Fibroblast of the aortic adventitia (primary cell): ENCODE measurements at regions not wholly inside any gene's neighbourhood (a gene's known extent, or its start where the extent isn't known, plus 50 kb on each side); places are given as distances from the start of the nearest gene placed in this dataset.
A peak's percentile ranks its signal among the peaks of the same experiment; 100 is the strongest.

ENCODE experiments used
- DNase-seq: peaks from one replicate; pipeline ENCODE4 v3.0.0-alpha.2; 2010; ENCODE audit warnings: low read depth
- H3K4me3 ChIP-seq: 2 replicates; pipeline ENCODE4 v1.5.1; 2011; ENCODE audit warnings: low read depth, mild to moderate bottlenecking, control low read depth, low read length, moderate library complexity
- TF ChIP-seq, protein P1 (sequence below): IDR thresholded peaks from 2 replicates; pipeline ENCODE4 v1.5.1; 2011; ENCODE audit warnings: mild to moderate bottlenecking, low read length, control low read depth, inconsistent platforms; ENCODE audit not compliant: insufficient read depth

DNA sequence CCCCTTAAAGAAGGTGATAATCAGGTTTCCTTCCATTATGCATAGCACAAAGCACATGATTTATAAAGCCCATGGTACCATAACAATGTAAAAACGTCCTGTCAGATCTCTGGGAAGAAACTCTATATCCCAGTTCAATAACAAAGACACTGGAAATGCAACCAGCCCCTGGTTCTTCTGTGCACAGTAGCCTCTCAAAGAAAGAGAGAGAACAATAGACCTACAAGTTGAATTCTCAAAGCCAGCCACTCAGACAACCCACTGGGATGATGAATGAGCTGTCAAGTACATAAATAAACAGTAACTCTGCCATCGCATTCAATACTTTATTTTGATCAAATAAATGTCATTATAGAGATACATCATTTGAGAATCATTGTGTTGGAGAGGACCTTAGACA lies 400.1 kb upstream of the CPEB2 start:
- TF ChIP-seq, protein P1, sequence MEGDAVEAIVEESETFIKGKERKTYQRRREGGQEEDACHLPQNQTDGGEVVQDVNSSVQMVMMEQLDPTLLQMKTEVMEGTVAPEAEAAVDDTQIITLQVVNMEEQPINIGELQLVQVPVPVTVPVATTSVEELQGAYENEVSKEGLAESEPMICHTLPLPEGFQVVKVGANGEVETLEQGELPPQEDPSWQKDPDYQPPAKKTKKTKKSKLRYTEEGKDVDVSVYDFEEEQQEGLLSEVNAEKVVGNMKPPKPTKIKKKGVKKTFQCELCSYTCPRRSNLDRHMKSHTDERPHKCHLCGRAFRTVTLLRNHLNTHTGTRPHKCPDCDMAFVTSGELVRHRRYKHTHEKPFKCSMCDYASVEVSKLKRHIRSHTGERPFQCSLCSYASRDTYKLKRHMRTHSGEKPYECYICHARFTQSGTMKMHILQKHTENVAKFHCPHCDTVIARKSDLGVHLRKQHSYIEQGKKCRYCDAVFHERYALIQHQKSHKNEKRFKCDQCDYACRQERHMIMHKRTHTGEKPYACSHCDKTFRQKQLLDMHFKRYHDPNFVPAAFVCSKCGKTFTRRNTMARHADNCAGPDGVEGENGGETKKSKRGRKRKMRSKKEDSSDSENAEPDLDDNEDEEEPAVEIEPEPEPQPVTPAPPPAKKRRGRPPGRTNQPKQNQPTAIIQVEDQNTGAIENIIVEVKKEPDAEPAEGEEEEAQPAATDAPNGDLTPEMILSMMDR, result no peak
- H3K4me3 ChIP-seq, result no peak overlapping the region
- DNase-seq, result no peak

DNA sequence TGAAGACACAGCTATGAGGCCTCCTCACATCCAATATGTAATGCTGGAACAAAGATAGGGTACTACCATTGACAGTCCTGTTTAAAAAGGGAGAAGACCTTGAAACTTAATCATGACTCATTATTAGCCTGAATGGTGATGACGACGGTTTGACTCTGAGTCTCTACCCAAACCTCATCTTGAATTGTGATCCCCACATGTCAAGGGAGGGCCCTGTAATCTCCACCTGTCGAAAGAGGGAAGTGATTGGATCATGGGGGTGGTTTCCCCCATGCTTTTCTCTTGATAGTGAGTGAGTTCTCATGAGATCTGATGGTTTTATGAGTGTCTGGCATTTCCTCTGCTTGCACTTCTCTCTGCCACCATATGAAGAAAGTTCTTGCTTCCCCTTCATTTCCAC lies 395.3 kb upstream of the CPEB2 start:
- TF ChIP-seq, protein P1, result no peak
- no peak for DNase-seq

DNA sequence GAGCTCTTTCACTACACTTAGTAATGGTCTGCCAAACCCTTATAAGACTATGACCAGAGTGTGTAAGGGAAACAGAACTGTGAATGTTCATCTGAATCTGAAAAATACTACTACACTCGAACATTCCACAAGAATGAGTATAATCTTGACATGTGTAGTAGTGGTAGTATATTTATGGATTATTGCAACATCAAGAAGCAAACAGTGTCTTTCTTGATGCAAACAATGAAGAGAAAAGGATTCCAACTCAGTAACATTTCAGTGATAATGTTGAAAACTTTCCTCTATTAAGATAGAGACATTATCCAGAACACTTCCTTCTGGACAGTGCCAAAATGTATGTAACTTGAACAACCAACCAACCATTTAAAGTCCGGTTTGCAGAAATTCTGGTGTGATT lies 394.7 kb upstream of the CPEB2 start:
- TF ChIP-seq, protein P1, result no peak
- peak; percentile 47 for DNase-seq
- H3K4me3 ChIP-seq, result no peak overlapping the region

More for the DNA sequence above, 395.3 kb upstream of the CPEB2 start:
- H3K4me3 ChIP-seq, result no peak overlapping the region

DNA sequence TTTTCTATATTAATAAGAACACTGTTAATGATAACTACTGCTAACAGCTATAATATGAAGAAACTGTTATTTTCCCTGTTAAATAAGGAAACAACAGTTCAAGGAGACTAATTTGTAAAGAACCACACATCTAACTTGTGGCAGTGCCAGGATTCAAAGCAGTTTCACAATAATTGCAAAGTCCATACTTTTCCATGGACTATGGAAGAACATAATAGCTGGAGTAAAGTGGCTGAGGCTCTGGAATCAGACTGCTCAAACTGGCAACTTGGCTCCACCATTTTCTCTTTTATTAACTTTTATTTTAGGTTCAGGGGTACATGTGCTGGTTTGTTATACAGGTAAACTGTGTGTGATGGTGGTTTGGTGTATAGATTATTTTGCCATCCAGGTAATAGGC lies 393.7 kb upstream of the CPEB2 start:
- no peak for DNase-seq
- H3K4me3 ChIP-seq, result no peak overlapping the region
- TF ChIP-seq, protein P1, result no peak

DNA sequence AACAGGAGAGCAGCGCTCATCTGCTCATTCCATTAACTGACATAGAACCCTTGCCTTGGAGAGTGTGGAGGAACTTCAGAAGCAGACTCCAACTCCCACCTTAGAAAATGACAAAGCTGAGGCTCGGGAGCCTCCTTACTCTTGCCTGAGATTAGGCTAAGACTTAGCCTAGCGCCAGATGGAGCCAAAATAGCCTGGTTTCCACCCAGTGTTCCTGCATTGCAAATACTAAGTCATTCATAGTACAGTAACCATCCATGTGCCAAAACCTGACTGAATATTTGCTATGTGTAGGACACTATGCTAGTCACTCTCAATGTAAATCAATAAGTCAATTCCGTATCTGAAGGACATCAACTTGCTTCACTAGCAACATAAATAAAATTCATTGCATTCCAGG lies 387.4 kb upstream of the CPEB2 start:
- TF ChIP-seq, protein P1, result no peak
- no peak overlapping the region for H3K4me3 ChIP-seq
- DNase-seq, result no peak

DNA sequence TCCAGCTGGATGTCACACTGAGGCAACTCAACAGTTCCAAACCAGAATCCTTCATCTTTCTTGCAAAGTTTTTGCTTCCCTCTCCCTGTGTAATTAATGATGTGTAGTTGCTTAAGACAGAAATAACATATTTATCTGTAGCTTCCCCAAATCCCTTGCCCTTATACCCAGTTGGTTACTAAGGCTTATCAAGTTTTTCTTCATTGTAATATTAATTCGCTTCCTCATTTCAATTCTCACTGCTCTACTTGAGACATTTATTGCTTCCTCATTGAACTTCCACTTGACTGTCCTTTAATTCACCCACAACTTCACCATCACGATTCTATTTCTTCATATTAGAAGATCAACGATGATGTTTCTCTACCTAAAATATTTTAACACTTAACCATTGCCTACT lies 386.6 kb upstream of the CPEB2 start:
- DNase-seq, result no peak
- TF ChIP-seq, protein P1, result no peak
- H3K4me3 ChIP-seq, result no peak overlapping the region

DNA sequence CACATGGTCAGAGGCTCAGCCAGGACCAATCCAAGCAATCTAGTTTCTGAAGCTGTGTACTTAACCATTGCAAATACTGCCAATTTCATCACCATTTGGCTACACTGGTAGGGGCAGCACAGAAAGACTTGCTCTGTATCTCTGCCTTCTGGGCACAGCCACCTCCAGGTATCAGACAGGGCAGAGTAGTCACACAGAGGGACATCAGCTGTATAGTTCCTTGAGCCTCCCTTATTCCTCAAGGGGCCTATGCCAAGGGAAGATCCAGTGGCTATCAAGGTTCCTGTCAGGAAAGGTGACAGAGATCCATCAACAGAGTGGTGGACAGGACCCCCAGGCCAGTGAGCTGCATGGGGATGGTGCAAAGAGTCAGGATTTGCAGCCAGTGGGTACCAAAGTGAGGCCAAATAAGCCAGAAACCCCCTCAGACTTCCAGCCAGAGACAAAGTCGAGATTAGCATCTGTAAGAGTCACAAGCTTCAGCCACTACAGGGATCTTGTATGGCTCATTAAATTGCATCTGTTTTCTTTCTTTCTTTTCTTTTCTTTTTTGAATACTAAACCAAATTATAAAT lies 381.6 kb upstream of the CPEB2 start:
- DNase-seq, result no peak
- H3K4me3 ChIP-seq, result no peak overlapping the region
- TF ChIP-seq, protein P1, result no peak
